IMR-90 (cell line): ENCODE measurements at regions not wholly inside any gene's neighbourhood (a gene's known extent, or its start where the extent isn't known, plus 50 kb on each side); places are given as distances from the start of the nearest gene placed in this dataset.

Source experiments
- ATAC-seq: fragments of 200-7000 bp; cut with Tn5 transposase; 2 replicates; pipeline ENCODE4 v1.9.1; 2020; ENCODE audit warnings: low read depth, mild to moderate bottlenecking, moderate library complexity
- BruUV-seq: library from RNA; stranded (reverse); fragments of 400-500 nt; replicated peaks from 2 replicates; lab custom pipeline; 2021; lab: Mats Ljungman, UMichigan
- CTCF ChIA-PET: fragments of 300-600 bp; formaldehyde crosslinking; extraction: SDS; loops from one replicate; lab custom pipeline; 2021; ENCODE audit warnings: antibody characterized with exemption; lab: Yijun Ruan, JAX
- POLR2A ChIA-PET: fragments of 300-600 bp; sonication (Branson Sonifier 250); formaldehyde crosslinking; loops from one replicate; lab custom pipeline; 2022; ENCODE audit warnings: antibody characterized with exemption; ENCODE audit not compliant: unreplicated experiment; lab: Charles Lee
- DNase-seq: peaks from one replicate; pipeline ENCODE4 v3.0.0; 2013
- H2AFZ ChIP-seq: replicated peaks from 2 replicates; pipeline ENCODE3; 2013; ENCODE audit warnings: low read length, mild to moderate bottlenecking; ENCODE audit not compliant: poor library complexity
- H2AK5ac ChIP-seq: 2 replicates; pipeline ENCODE4 v1.6.1; 2013; ENCODE audit warnings: low read depth, low read length, inconsistent platforms
- H2AK9ac ChIP-seq: replicated peaks from 2 replicates; pipeline ENCODE3; 2013; ENCODE audit warnings: mild to moderate bottlenecking, low read depth, low read length, moderate library complexity; ENCODE audit not compliant: poor library complexity
- H2BK120ac ChIP-seq: 2 replicates; pipeline ENCODE4 v1.6.1; 2013; ENCODE audit warnings: low read depth, low read length, inconsistent platforms
- H2BK15ac ChIP-seq: 3 replicates; pipeline ENCODE4 v1.6.1; 2013; ENCODE audit warnings: low read depth, low read length, inconsistent platforms
- H2BK20ac ChIP-seq: 2 replicates; pipeline ENCODE4 v1.6.1; 2013; ENCODE audit warnings: low read depth, mild to moderate bottlenecking, inconsistent platforms, low read length, moderate library complexity
- H2BK5ac ChIP-seq: 2 replicates; pipeline ENCODE4 v1.6.1; 2013; ENCODE audit warnings: mild to moderate bottlenecking, low read depth, low read length, inconsistent platforms; ENCODE audit not compliant: poor library complexity, severe bottlenecking
- H3K14ac ChIP-seq: replicated peaks from 2 replicates; pipeline ENCODE4 v1.6.1; 2013; ENCODE audit warnings: low read depth, low read length, inconsistent platforms
- H3K18ac ChIP-seq: 2 replicates; pipeline ENCODE4 v1.6.1; 2013; ENCODE audit warnings: low read depth, low read length, control low read depth
- H3K23ac ChIP-seq: 2 replicates; pipeline ENCODE4 v1.6.1; 2013; ENCODE audit warnings: low read depth, low read length, inconsistent platforms
- H3K27ac ChIP-seq: 2 replicates; pipeline ENCODE4 v1.5.1; 2013; ENCODE audit warnings: mild to moderate bottlenecking, control low read depth, low read length; ENCODE audit not compliant: insufficient read depth
- H3K27me3 ChIP-seq: 2 replicates; pipeline ENCODE4 v1.6.1; 2013; ENCODE audit warnings: low read length; ENCODE audit not compliant: control insufficient read depth, insufficient read depth
- H3K36me3 ChIP-seq: 2 replicates; pipeline ENCODE4 v1.6.1; 2013; ENCODE audit warnings: low read length, mixed read lengths; ENCODE audit not compliant: control insufficient read depth, insufficient read depth
- H3K4ac ChIP-seq: 2 replicates; pipeline ENCODE4 v1.6.1; 2013; ENCODE audit warnings: low read depth, low read length, inconsistent platforms
- H3K4me1 ChIP-seq: 2 replicates; pipeline ENCODE4 v1.6.1; 2013; ENCODE audit warnings: low read length, mixed read lengths; ENCODE audit not compliant: control insufficient read depth, insufficient read depth
- H3K4me2 ChIP-seq: 2 replicates; pipeline ENCODE4 v1.6.1; 2013; ENCODE audit warnings: low read depth, mild to moderate bottlenecking, control low read depth, low read length, moderate library complexity
- H3K4me3 ChIP-seq: 2 replicates; pipeline ENCODE4 v1.5.1; 2013; ENCODE audit warnings: low read depth, mild to moderate bottlenecking, control low read depth, low read length, moderate library complexity; ENCODE audit not compliant: insufficient read depth
- H3K56ac ChIP-seq: 2 replicates; pipeline ENCODE4 v1.6.1; 2013; ENCODE audit warnings: low read length, inconsistent platforms; ENCODE audit not compliant: insufficient read depth; ENCODE audit errors: extremely low read depth
- H3K79me1 ChIP-seq, 2 experiments: 2 replicates each; pipeline ENCODE4 v1.6.1; 2013; ENCODE audit warnings: low read length in 2 of 2, inconsistent platforms in 1 of 2, low read depth in 1 of 2
- H3K9ac ChIP-seq: 2 replicates; pipeline ENCODE4 v1.6.1; 2013; ENCODE audit warnings: low read depth, low read length, control low read depth
- H3K9me1 ChIP-seq: 2 replicates; pipeline ENCODE4 v1.6.1; 2013; ENCODE audit warnings: low read length, inconsistent platforms; ENCODE audit not compliant: insufficient read depth
- H3K9me3 ChIP-seq: 2 replicates; pipeline ENCODE4 v1.6.1; 2013; ENCODE audit warnings: low read length; ENCODE audit not compliant: control insufficient read depth, insufficient read depth
- H4K20me1 ChIP-seq: 2 replicates; pipeline ENCODE4 v1.6.1; 2013; ENCODE audit warnings: low read length, inconsistent platforms; ENCODE audit not compliant: insufficient read depth
- H4K5ac ChIP-seq: 2 replicates; pipeline ENCODE4 v1.6.1; 2013; ENCODE audit warnings: mild to moderate bottlenecking, low read depth, low read length, control low read depth
- H4K8ac ChIP-seq, 2 experiments: 2 replicates each; pipeline ENCODE4 v1.6.1; 2013; ENCODE audit warnings: low read depth in 2 of 2, low read length in 2 of 2, control low read depth in 1 of 2, inconsistent platforms in 1 of 2
- H4K91ac ChIP-seq: 2 replicates; pipeline ENCODE4 v1.6.1; 2013; ENCODE audit warnings: low read depth, low read length, inconsistent platforms; ENCODE audit not compliant: insufficient read depth
- BHLHE40 ChIP-seq: fragments of 150-350 bp; IDR thresholded peaks from 2 replicates; pipeline ENCODE4 v1.6.1; 2016; ENCODE audit warnings: mild to moderate bottlenecking, low read depth, low read length
- CEBPB ChIP-seq: IDR thresholded peaks from 2 replicates; pipeline ENCODE4 v1.6.1; 2012; ENCODE audit warnings: low read depth, low read length, improper control_type of control experiment
- CHD1 ChIP-seq: IDR thresholded peaks from 2 replicates; pipeline ENCODE4 v1.6.1; 2012; ENCODE audit warnings: low read depth, low read length, improper control_type of control experiment
- FOS ChIP-seq: fragments of 150-350 bp; IDR thresholded peaks from 2 replicates; pipeline ENCODE4 v1.6.1; 2016; ENCODE audit warnings: low read depth, low read length
- MAFK ChIP-seq: IDR thresholded peaks from 2 replicates; pipeline ENCODE4 v1.6.1; 2012; ENCODE audit warnings: low read depth, low read length, improper control_type of control experiment
- MAZ ChIP-seq: IDR thresholded peaks from 2 replicates; pipeline ENCODE4 v1.6.1; 2012; ENCODE audit warnings: low read depth, mild to moderate bottlenecking, low read length, improper control_type of control experiment, moderate library complexity, borderline replicate concordance
- NFE2L2 ChIP-seq: fragments of 150-350 bp; IDR thresholded peaks from 2 replicates; pipeline ENCODE4 v1.6.1; 2016; ENCODE audit warnings: low read depth, mild to moderate bottlenecking, low read length
- POLR2A ChIP-seq: IDR thresholded peaks from 2 replicates; pipeline ENCODE4 v1.6.1; 2012; ENCODE audit warnings: mild to moderate bottlenecking, low read depth, low read length
- RCOR1 ChIP-seq: IDR thresholded peaks from 2 replicates; pipeline ENCODE4 v1.6.1; 2012; ENCODE audit warnings: mild to moderate bottlenecking, low read length, improper control_type of control experiment; ENCODE audit not compliant: insufficient replicate concordance
- RFX5 ChIP-seq: IDR thresholded peaks from 2 replicates; pipeline ENCODE4 v1.8.0; 2012; ENCODE audit warnings: low read depth, mild to moderate bottlenecking, low read length, moderate library complexity
- WGBS, 2 experiments: methylation state at CpG; one replicate each; pipeline versions ENCODE4 v1.1.5 to v1.1.7; 2013; ENCODE audit warnings: missing lambda C conversion rate in 2 of 2; ENCODE audit not compliant: insufficient read length in 1 of 2; ENCODE audit errors: extremely low coverage in 2 of 2; 5-methylcytosine and 5-hydroxymethylcytosine counted together
- dilution Hi-C: fragments of 300-500 bp; cut with HindIII; formaldehyde crosslinking; loops from one replicate; pipeline ENCODE4 v1.14.3; 2018; ENCODE audit warnings: low sequenced_read_pairs; ENCODE audit not compliant: unreplicated experiment
- in situ Hi-C: fragments of 300-500 bp; cut with MboI; formaldehyde crosslinking; loops from 3 replicates; pipeline ENCODE4 v1.14.3; 2019; ENCODE audit warnings: low sequenced_read_pairs, inconsistent platforms, mixed read lengths
- intact Hi-C: fragments of 100-400 bp; cut with micrococcal nuclease; formaldehyde crosslinking; loops from 2 replicates; pipeline ENCODE4 v1.10.0; 2022
- TF ChIP-seq, protein P1 (sequence below): fragments of 150-350 bp; IDR thresholded peaks from 2 replicates; pipeline ENCODE4 v1.6.1; 2016; ENCODE audit warnings: low read depth, mild to moderate bottlenecking, low read length, moderate library complexity, borderline replicate concordance

DNA sequence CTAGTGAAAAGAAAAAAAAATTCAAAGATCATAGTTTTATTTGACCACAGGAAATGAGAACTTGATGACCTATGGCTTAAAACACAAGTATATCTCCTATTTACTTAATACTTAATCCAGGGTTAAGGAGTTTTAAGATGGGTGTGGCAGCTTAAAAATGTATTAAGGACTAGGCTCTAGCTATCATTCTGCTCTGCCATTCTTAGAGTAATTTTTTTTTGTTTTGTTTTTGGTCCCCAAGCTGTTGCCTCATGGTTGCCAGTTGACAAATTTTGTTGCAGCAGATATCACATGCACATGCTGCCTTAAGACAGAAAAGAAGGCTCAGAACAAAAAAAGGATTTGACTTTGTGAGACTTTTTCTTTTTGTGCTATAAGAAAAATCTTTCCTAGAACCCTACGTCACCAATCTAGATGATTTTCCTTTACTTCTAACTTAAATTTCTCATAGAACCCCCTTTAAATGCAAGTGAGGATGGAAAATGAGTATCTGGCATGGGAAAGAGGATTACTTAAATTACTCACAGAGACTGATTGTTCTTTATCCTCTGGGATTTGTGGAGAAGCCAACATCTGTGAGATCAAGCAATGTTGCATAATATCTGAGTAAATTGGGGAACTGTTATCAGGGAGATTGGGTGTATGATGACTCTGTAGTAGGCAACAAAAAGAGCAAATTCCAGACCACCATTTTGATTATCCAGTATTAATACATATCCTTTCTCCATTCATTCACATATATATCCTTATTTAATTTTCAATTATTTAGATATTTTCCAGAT lies 364.7 kb upstream of the CD180 start:
- no peak overlapping the region for H3K23ac ChIP-seq
- H4K91ac ChIP-seq, result no peak overlapping the region
- H3K79me1 ChIP-seq, result no peaks in the 10 kb centered on the region
- H3K4me1 ChIP-seq, result no peaks in the 10 kb centered on the region
- no peak for TF ChIP-seq RFX5
- TF ChIP-seq POLR2A, result no peak
- TF ChIP-seq, protein P1, sequence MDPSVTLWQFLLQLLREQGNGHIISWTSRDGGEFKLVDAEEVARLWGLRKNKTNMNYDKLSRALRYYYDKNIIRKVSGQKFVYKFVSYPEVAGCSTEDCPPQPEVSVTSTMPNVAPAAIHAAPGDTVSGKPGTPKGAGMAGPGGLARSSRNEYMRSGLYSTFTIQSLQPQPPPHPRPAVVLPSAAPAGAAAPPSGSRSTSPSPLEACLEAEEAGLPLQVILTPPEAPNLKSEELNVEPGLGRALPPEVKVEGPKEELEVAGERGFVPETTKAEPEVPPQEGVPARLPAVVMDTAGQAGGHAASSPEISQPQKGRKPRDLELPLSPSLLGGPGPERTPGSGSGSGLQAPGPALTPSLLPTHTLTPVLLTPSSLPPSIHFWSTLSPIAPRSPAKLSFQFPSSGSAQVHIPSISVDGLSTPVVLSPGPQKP, result no peak
- TF ChIP-seq CHD1, result no peak
- no peak for TF ChIP-seq CEBPB
- TF ChIP-seq NFE2L2, result no peak
- no peak for TF ChIP-seq BHLHE40
- no peak for TF ChIP-seq FOS
- no peak for TF ChIP-seq RCOR1
- TF ChIP-seq MAFK, result no peak
- no peak for TF ChIP-seq MAZ
- WGBS, 2 experiments, result no CpG with 5 or more reads among the region's 1 CpG
- no peak overlapping the region for H2BK20ac ChIP-seq
- ChIA-PET POLR2A (interaction anchor here (0.6 kb wide), 1 partner anchor 1368 kb away, joined by 3 read pairs; no protein-coding TSS in a partner anchor), CTCF (no interaction called here)
- in situ Hi-C loops (no loop called here), intact Hi-C loops (no loop called here), dilution Hi-C loops (no loop called here)
- no peaks in the 10 kb centered on the region for H3K9me1 ChIP-seq
- no peak overlapping the region for H4K8ac ChIP-seq
- H4K5ac ChIP-seq, result no peak overlapping the region
- H2BK15ac ChIP-seq, result no peak overlapping the region
- H3K27me3 ChIP-seq, result no peaks in the 10 kb centered on the region
- no peaks in the 10 kb centered on the region for H3K36me3 ChIP-seq
- ATAC-seq (no peak), DNase-seq (no peak)
- H2AFZ ChIP-seq, result no peak overlapping the region
- no peak overlapping the region for H2AK5ac ChIP-seq
- H3K4me3 ChIP-seq, result no peak overlapping the region
- H3K4me2 ChIP-seq, result no peak overlapping the region
- H3K14ac ChIP-seq, result no peak overlapping the region
- no peak overlapping the region for H2AK9ac ChIP-seq
- H3K9ac ChIP-seq, result no peak overlapping the region
- H3K27ac ChIP-seq, result no peak overlapping the region
- BruUV-seq, result no TSS peak
- H4K20me1 ChIP-seq, result no peaks in the 10 kb centered on the region
- no peak overlapping the region for H3K56ac ChIP-seq
- no peak overlapping the region for H2BK5ac ChIP-seq
- H3K9me3 ChIP-seq, result no peaks in the 10 kb centered on the region
- H3K18ac ChIP-seq, result no peak overlapping the region
- no peak overlapping the region for H2BK120ac ChIP-seq
- no peak overlapping the region for H3K4ac ChIP-seq
